H1 (cell line): ENCODE measurements at regions not wholly inside any gene's neighbourhood (a gene's known extent, or its start where the extent isn't known, plus 50 kb on each side); places are given as distances from the start of the nearest gene placed in this dataset.

Experiments
- CTCF ChIA-PET: fragments of 300-600 bp; sonication (Branson Sonifier 250); formaldehyde crosslinking; loops from one replicate; lab custom pipeline; 2021; ENCODE audit not compliant: partially characterized antibody; lab: Charles Lee
- POLR2A ChIA-PET: fragments of 300-600 bp; sonication (Branson Sonifier 250); formaldehyde crosslinking; loops from one replicate; lab custom pipeline; 2021; ENCODE audit warnings: inconsistent platforms; ENCODE audit not compliant: partially characterized antibody; lab: Charles Lee
- DNase-seq, 2 experiments: peaks; one replicate each; pipeline versions ENCODE4 v3.0.0 to v3.0.0-alpha.2; 2010 to 2022; ENCODE audit warnings: low spot score in 2 of 2, low read depth in 1 of 2, mixed read lengths in 1 of 2
- FAIRE-seq: peaks from 2 replicates; lab custom pipeline; 2011; peaks lifted over from hg19 to GRCh38; lab: Jason Lieb, UNC
- H2AFZ ChIP-seq: 2 replicates; pipeline ENCODE4 v1.8.1; 2012; ENCODE audit warnings: low read length, inconsistent platforms
- H2AK5ac ChIP-seq: 2 replicates; pipeline ENCODE4 v1.6.1; 2013; ENCODE audit warnings: low read depth, low read length
- H2BK120ac ChIP-seq: replicated peaks from 2 replicates; pipeline ENCODE3; 2013; ENCODE audit warnings: low read depth, low read length, inconsistent platforms
- H2BK12ac ChIP-seq: 2 replicates; pipeline ENCODE4 v1.6.1; 2013; ENCODE audit warnings: low read depth, low read length
- H2BK15ac ChIP-seq: 2 replicates; pipeline ENCODE4 v1.6.1; 2013; ENCODE audit warnings: low read length
- H2BK20ac ChIP-seq: 2 replicates; pipeline ENCODE4 v1.6.1; 2013; ENCODE audit warnings: low read length
- H2BK5ac ChIP-seq: 2 replicates; pipeline ENCODE4 v1.6.1; 2013; ENCODE audit warnings: low read depth, low read length
- H3K14ac ChIP-seq: 2 replicates; pipeline ENCODE4 v1.6.1; 2013; ENCODE audit warnings: inconsistent platforms; ENCODE audit not compliant: insufficient read length
- H3K18ac ChIP-seq: 2 replicates; pipeline ENCODE4 v1.6.1; 2013; ENCODE audit warnings: low read length; ENCODE audit errors: extremely low read depth
- H3K23ac ChIP-seq: 2 replicates; pipeline ENCODE4 v1.6.1; 2013; ENCODE audit warnings: inconsistent platforms; ENCODE audit not compliant: insufficient read length
- H3K23me2 ChIP-seq: 2 replicates; pipeline ENCODE4 v1.6.1; 2013; ENCODE audit warnings: low read depth, low read length
- H3K27ac ChIP-seq: 2 replicates; pipeline ENCODE4 v1.6.1; 2011; ENCODE audit warnings: low read depth, low read length, inconsistent platforms
- H3K27me3 ChIP-seq, 4 experiments: replicated peaks in 1 of 4; 1 replicate in 1 of 4; 2 replicates in 3 of 4; pipeline versions ENCODE4 v1.6.1 to v1.8.1; 2011 to 2013; ENCODE audit warnings: low read length in 3 of 4, mild to moderate bottlenecking in 3 of 4, inconsistent platforms in 2 of 4, mixed read lengths in 2 of 4, moderate library complexity in 1 of 4; ENCODE audit not compliant: control insufficient read depth in 3 of 4, insufficient read depth in 3 of 4; ENCODE audit errors: extremely low read depth in 1 of 4
- H3K36me3 ChIP-seq, 4 experiments: 2 replicates each; pipeline versions ENCODE4 v1.6.1 to v1.8.1; 2011 to 2013; ENCODE audit warnings: mild to moderate bottlenecking in 4 of 4, low read length in 3 of 4, moderate library complexity in 2 of 4, control low read depth in 1 of 4, inconsistent platforms in 1 of 4; ENCODE audit not compliant: insufficient read depth in 4 of 4, control insufficient read depth in 2 of 4
- H3K4ac ChIP-seq: replicated peaks from 2 replicates; pipeline ENCODE3; 2013; ENCODE audit warnings: low read length, low read depth, mixed read lengths, inconsistent platforms; ENCODE audit not compliant: insufficient read length
- H3K4me1 ChIP-seq, 4 experiments: replicated peaks in 1 of 4; 1 replicate in 1 of 4; 2 replicates in 3 of 4; pipeline versions ENCODE4 v1.6.1 to v1.8.1; 2011 to 2013; ENCODE audit warnings: low read length in 3 of 4, inconsistent platforms in 2 of 4, mixed read lengths in 1 of 4; ENCODE audit not compliant: insufficient read depth in 4 of 4, control insufficient read depth in 3 of 4
- H3K4me2 ChIP-seq, 2 experiments: 2 replicates each; pipeline versions ENCODE4 v1.6.1 to v1.8.1; 2011 to 2013; ENCODE audit warnings: low read depth in 2 of 2, low read length in 2 of 2, control low read depth in 1 of 2, inconsistent platforms in 1 of 2, mild to moderate bottlenecking in 1 of 2; ENCODE audit not compliant: insufficient read depth in 1 of 2
- H3K4me3 ChIP-seq, 4 experiments: fragments of 200-600, 300-600 bp in 1 of 4; sonication (generic), shearing (Covaris generic), sonication (Bioruptor Twin) in 1 of 4; 2 replicates each; pipeline versions ENCODE4 v1.5.1 to v1.8.1; 2011 to 2016; ENCODE audit warnings: low read length in 4 of 4, low read depth in 3 of 4, control low read depth in 2 of 4, inconsistent platforms in 2 of 4, mild to moderate bottlenecking in 2 of 4, mixed read lengths in 1 of 4, moderate library complexity in 1 of 4; ENCODE audit not compliant: insufficient read depth in 2 of 4; ENCODE audit errors: extremely low read depth in 1 of 4
- H3K56ac ChIP-seq: replicated peaks from 2 replicates; pipeline ENCODE3; 2013; ENCODE audit warnings: low read depth, mild to moderate bottlenecking, mixed read lengths, low read length, inconsistent platforms; ENCODE audit not compliant: insufficient read length
- H3K79me1 ChIP-seq: 2 replicates; pipeline ENCODE4 v1.6.1; 2013; ENCODE audit warnings: low read depth, low read length, control low read depth
- H3K79me2 ChIP-seq, 2 experiments: 2 replicates each; pipeline versions ENCODE4 v1.6.1 to v1.8.1; 2012 to 2013; ENCODE audit warnings: low read length in 2 of 2, mild to moderate bottlenecking in 2 of 2, inconsistent platforms in 1 of 2; ENCODE audit not compliant: insufficient read depth in 2 of 2, control insufficient read depth in 1 of 2
- H3K9ac ChIP-seq, 4 experiments: replicated peaks in 1 of 4; 1 replicate in 1 of 4; 2 replicates in 3 of 4; pipeline versions ENCODE4 v1.6.1 to v1.8.1; 2011 to 2013; ENCODE audit warnings: low read depth in 3 of 4, low read length in 3 of 4, control low read depth in 2 of 4, mild to moderate bottlenecking in 2 of 4, moderate library complexity in 2 of 4, inconsistent platforms in 1 of 4; ENCODE audit errors: extremely low read depth in 1 of 4
- H3K9me3 ChIP-seq, 2 experiments: 2 replicates each; pipeline versions ENCODE4 v1.6.1 to v1.8.1; 2012 to 2013; ENCODE audit warnings: mild to moderate bottlenecking in 2 of 2, moderate library complexity in 2 of 2, control low read depth in 1 of 2, inconsistent platforms in 1 of 2, low read depth in 1 of 2, low read length in 1 of 2, mixed read lengths in 1 of 2; ENCODE audit not compliant: insufficient read depth in 2 of 2
- H4K20me1 ChIP-seq, 2 experiments: replicated peaks in 1 of 2; 2 replicates each; pipeline versions ENCODE3 to v1.8.1; 2011 to 2013; ENCODE audit warnings: inconsistent platforms in 2 of 2, low read length in 2 of 2, mild to moderate bottlenecking in 1 of 2; ENCODE audit not compliant: insufficient read depth in 2 of 2, control insufficient read depth in 1 of 2
- H4K5ac ChIP-seq: 2 replicates; pipeline ENCODE4 v1.6.1; 2013; ENCODE audit warnings: low read length, low read depth, mixed read lengths, inconsistent platforms; ENCODE audit not compliant: insufficient read length
- H4K8ac ChIP-seq: 2 replicates; pipeline ENCODE4 v1.8.0; 2013; ENCODE audit warnings: mild to moderate bottlenecking, moderate library complexity, low read length, inconsistent platforms; ENCODE audit not compliant: insufficient read depth; ENCODE audit errors: extremely low read depth
- H4K91ac ChIP-seq: replicated peaks from 2 replicates; pipeline ENCODE3; 2013; ENCODE audit warnings: low read length, mixed read lengths, inconsistent platforms; ENCODE audit not compliant: insufficient read length
- RBBP5 ChIP-seq: IDR thresholded peaks from 2 replicates; pipeline ENCODE4 v1.7.1; 2012; ENCODE audit warnings: low read depth, mild to moderate bottlenecking, inconsistent platforms, low read length, moderate library complexity, borderline replicate concordance

- no peak for TF ChIP-seq RBBP5
- POLR2A ChIA-PET = no interaction called here
- DNase-seq (no peak), FAIRE-seq (no peak)
- no peaks in the 10 kb centered on the region for H3K79me1 ChIP-seq
- peak overlapping the region; percentile 27; the same call in 1 of the 2 replicates for H2AFZ ChIP-seq
- H3K18ac ChIP-seq = no peak overlapping the region
- no peak overlapping the region for H3K27ac ChIP-seq
- no peak overlapping the region for H3K56ac ChIP-seq
- no peaks in the 10 kb centered on the region for H3K9me3 ChIP-seq
- no peak overlapping the region for H4K8ac ChIP-seq
- no peak overlapping the region for H3K4ac ChIP-seq
- H2BK5ac ChIP-seq = no peak overlapping the region
- no peak overlapping the region for H3K14ac ChIP-seq
- no peak overlapping the region for H2AK5ac ChIP-seq
- H3K36me3 ChIP-seq = no peaks in the 10 kb centered on the region
- H3K9ac ChIP-seq = no peak overlapping the region
- H2BK15ac ChIP-seq = no peak overlapping the region
- no peak overlapping the region for H4K5ac ChIP-seq
- no peak overlapping the region for H3K4me3 ChIP-seq
- CTCF ChIA-PET = no interaction called here
- H3K27me3 ChIP-seq = no peaks in the 10 kb centered on the region
- H3K23me2 ChIP-seq = no peaks in the 10 kb centered on the region
- no peaks in the 10 kb centered on the region for H3K79me2 ChIP-seq
- H3K23ac ChIP-seq = no peak overlapping the region
- no peaks in the 10 kb centered on the region for H3K4me1 ChIP-seq
- H2BK120ac ChIP-seq = no peak overlapping the region
- no peak overlapping the region for H2BK12ac ChIP-seq
- no peak overlapping the region for H3K4me2 ChIP-seq
- no peak overlapping the region for H4K91ac ChIP-seq
- H4K20me1 ChIP-seq = no peaks in the 10 kb centered on the region
- H2BK20ac ChIP-seq = no peak overlapping the region
Measured at GRCh38 chr13:86399572-86399971, 600.4 kb upstream of the SLITRK6 start.
